Heart right ventricle (tissue), 16 donors: ENCODE measurements at regions not wholly inside any gene's neighbourhood (a gene's known extent, or its start where the extent isn't known, plus 50 kb on each side); places are given as distances from the start of the nearest gene placed in this dataset.

ENCODE experiments used
- ATAC-seq, 8 donors: fragments of 200-7000 bp; cut with Tn5 transposase; one replicate each; pipeline ENCODE4 v1.9.1; 2020; ENCODE audit warnings: mild to moderate bottlenecking in 8 of 8, moderate library complexity in 8 of 8, moderate number of reproducible peaks in 1 of 8
- DNase-seq, 2 donors: peaks; one replicate each; pipeline ENCODE4 v3.0.0-alpha.2; 2020
- H3K27ac ChIP-seq, 10 donors: fragments of 200-600 bp; sonication (generic) in 2 of 10; one replicate each; pipeline versions ENCODE4 v1.5.0 to v1.8.0; 2020 to 2022; ENCODE audit warnings: mild to moderate bottlenecking in 3 of 10
- H3K27me3 ChIP-seq, 7 donors: fragments of 200-600 bp; one replicate each; pipeline ENCODE4 v1.8.0; 2021 to 2022; ENCODE audit warnings: mild to moderate bottlenecking in 2 of 7
- H3K36me3 ChIP-seq, 9 donors: fragments of 200-600 bp; sonication (generic) in 1 of 9; one replicate each; pipeline versions ENCODE4 v1.5.0 to v1.8.0; 2020 to 2022; ENCODE audit warnings: mild to moderate bottlenecking in 2 of 9
- H3K4me1 ChIP-seq, 9 donors: fragments of 200-600 bp; sonication (generic) in 1 of 9; one replicate each; pipeline versions ENCODE4 v1.5.0 to v1.8.0; 2020 to 2022; ENCODE audit warnings: mild to moderate bottlenecking in 4 of 9
- H3K4me3 ChIP-seq, 10 donors: fragments of 200-600 bp; sonication (generic) in 2 of 10; one replicate each; pipeline versions ENCODE4 v1.5.0 to v1.8.0; 2020 to 2022; ENCODE audit warnings: mild to moderate bottlenecking in 7 of 10, moderate library complexity in 2 of 10
- H3K9me3 ChIP-seq, 11 donors: fragments of 200-600 bp in 10 of 11; sonication (generic) in 2 of 11; one replicate each; pipeline versions ENCODE4 v1.5.0 to v1.8.0; 2013 to 2022; ENCODE audit warnings: mild to moderate bottlenecking in 2 of 11, control low read depth in 1 of 11, moderate library complexity in 1 of 11
- CTCF ChIP-seq, 9 donors: fragments of 200-600 bp; sonication (generic) in 2 of 9; IDR thresholded peaks; one replicate each; pipeline versions ENCODE4 v1.5.0 to v1.8.0; 2021 to 2022; ENCODE audit warnings: antibody characterized with exemption in 9 of 9, mild to moderate bottlenecking in 5 of 9, moderate library complexity in 1 of 9
- WGBS, 2 donors: extraction: QIAGEN DNeasy Blood & Tissue Kit; methylation state at CpG; one replicate each; pipeline ENCODE4 v1.1.7; 2013; ENCODE audit warnings: inconsistent platforms in 1 of 2; 5-methylcytosine and 5-hydroxymethylcytosine counted together
- intact Hi-C, 10 donors: fragments of 100-400 bp; cut with DNase I; formaldehyde crosslinking; loops; one replicate each; pipeline versions ENCODE4 v1.11.1 to v1.14.2; 2022
- donor health status: Arrhythmogenic right ventricular cardiomyopathy.
- donor health status: ischemic (EF 13 %, LVEDD 7.1; RV severe dilation, severe dysfunction).
- donor health status: healthy with polysubstance abuse.
- donor health status: DM: no; HTN: yes; CAD: no.
- donor health status: DM: no; HTN: no; CAD: no.
- donor health status: ischemic (EF 25% LVEDD 6.9; RV normal size, moderate dysfunction).
- donor health status: ischemic (EF 25% LVEDD 5.7; RV mildly dilated, moderate dysfunction).
- donor health status: healthy.
- donor health status: DM: yes; HTN: yes; CAD: no.
- donor health status: Ischemic cardiomyopathy.
- donor health status: ischemic (EF 35%, LVEDD 5.7; RV mildly dilated, moderate dysfunction).
- donor health status: nonischemic (EF 11% LVEDD 7.7; RV severe dilation, severe dysfunction).
- donor health status: DM: yes; HTN: yes; CAD: no.
- donor health status: PGD.
- donor health status: ischemic (EF 29% LVEDD 5.4; RV normal size, mild dysfunction).
- donor health status: nonischemic (EF 23%, LVEDD 6.1; RV moderate dilation, normal function).

- peaks cover 0 to 5% (median 0%) of the 10 kb centered on the region in 7 donors for H3K27me3 ChIP-seq
- ATAC-seq = no peak
- H3K27ac ChIP-seq = no peak overlapping the region
- no peak overlapping the region for H3K4me3 ChIP-seq
- H3K36me3 ChIP-seq = no peaks in the 10 kb centered on the region
- H3K9me3 ChIP-seq = peaks cover 0 to 2% (median 0%) of the 10 kb centered on the region in 11 donors
- no peak for TF ChIP-seq CTCF (IDR thresholded peaks at IDR 0.05)
- no peaks in the 10 kb centered on the region for H3K4me1 ChIP-seq
- no peak for DNase-seq
- intact Hi-C loops = no loop called here
- 78 to 85% methylated on average over 2 of the region's 2 CpGs for WGBS, 2 donors
Observed at GRCh38 chr4:20119141-20119540, 132.6 kb upstream of the SLIT2 start.

DNA sequence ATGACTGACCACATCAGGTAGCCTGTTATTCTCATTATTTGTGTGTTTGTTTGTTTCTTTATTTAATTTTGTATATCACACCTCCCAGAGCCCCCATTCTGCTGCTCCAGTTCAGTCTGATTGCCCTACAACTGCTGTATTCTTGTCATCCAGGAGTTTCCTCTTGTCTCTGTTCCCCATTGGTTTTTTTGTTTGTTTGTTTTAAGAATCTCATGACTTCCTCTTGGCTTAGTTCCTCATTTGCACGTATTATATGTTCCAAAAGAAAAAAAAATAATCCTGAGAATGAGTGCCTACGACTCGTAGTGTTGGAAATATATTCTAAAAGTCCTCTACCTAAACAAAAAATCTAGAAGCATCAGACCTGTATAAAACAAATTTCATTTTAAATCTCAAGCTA, 142.3 kb upstream of the SLIT2 start:
- Histone ChIP-seq H3K27me3 (no peaks in the 10 kb centered on the region), H3K4me1 (peaks cover 0 to 3% (median 0%) of the 10 kb centered on the region in 9 donors), H3K27ac (no peak overlapping the region), H3K36me3 (no peaks in the 10 kb centered on the region), H3K4me3 (no peak overlapping the region), H3K9me3 (peaks cover 0 to 20% (median 0%) of the 10 kb centered on the region in 11 donors)
- no peak for TF ChIP-seq CTCF (IDR thresholded peaks at IDR 0.05)
- DNase-seq = no peak
- no peak for ATAC-seq
- 31 to 45% methylated on average over 3 of the region's 3 CpGs for WGBS, 2 donors
- intact Hi-C loops = no loop called here

DNA sequence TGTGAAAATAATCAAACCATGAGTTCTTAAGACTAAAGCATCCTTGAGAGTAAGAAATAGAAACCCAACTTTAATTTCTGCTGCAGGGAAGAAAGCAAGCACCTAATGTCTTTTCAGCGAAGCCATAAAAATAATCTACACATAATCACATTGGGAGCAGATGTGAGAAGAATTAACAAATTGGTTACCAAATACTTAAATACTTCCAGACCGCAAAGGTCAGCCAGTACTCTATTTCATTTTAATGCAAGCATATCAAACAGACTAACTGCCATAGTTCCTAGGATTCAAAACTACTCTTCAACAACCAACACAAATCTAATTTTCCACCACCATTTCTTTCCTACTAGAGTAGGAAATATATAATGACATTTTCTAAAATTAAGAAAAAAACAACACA, 144.8 kb upstream of the SLIT2 start:
- DNase-seq = no peak
- no peak for TF ChIP-seq CTCF (IDR thresholded peaks at IDR 0.05)
- peaks cover 0 to 9% (median 0%) of the 10 kb centered on the region in 11 donors for H3K9me3 ChIP-seq

GRCh38 chr4:20101831-20102230, 149.9 kb upstream of the SLIT2 start:
- Histone ChIP-seq H3K4me1 (no peaks in the 10 kb centered on the region), H3K36me3 (no peaks in the 10 kb centered on the region), H3K27ac (no peak overlapping the region), H3K27me3 (no peaks in the 10 kb centered on the region), H3K4me3 (no peak overlapping the region), H3K9me3 (peaks cover 0 to 9% (median 0%) of the 10 kb centered on the region in 11 donors)
- DNase-seq (no peak), ATAC-seq (no peak)
- TF ChIP-seq CTCF (IDR thresholded peaks at IDR 0.05) = no peak
- intact Hi-C loops = no loop called here
- 91 to 100% methylated on average over 4 of the region's 4 CpGs for WGBS, 2 donors

More for the DNA sequence above, 144.8 kb upstream of the SLIT2 start:
- no peak overlapping the region for H3K4me3 ChIP-seq
- H3K27ac ChIP-seq = no peak overlapping the region
- H3K27me3 ChIP-seq = no peaks in the 10 kb centered on the region
- WGBS, 2 donors = 91 to 99% methylated on average over 2 of the region's 2 CpGs
- intact Hi-C loops = no loop called here
- H3K36me3 ChIP-seq = no peaks in the 10 kb centered on the region
- peaks cover 0 to 3% (median 0%) of the 10 kb centered on the region in 9 donors for H3K4me1 ChIP-seq
- ATAC-seq = no peak
